DND-41 (cell line): ENCODE measurements at regions not wholly inside any gene's neighbourhood (a gene's known extent, or its start where the extent isn't known, plus 50 kb on each side); places are given as distances from the start of the nearest gene placed in this dataset.

ENCODE experiments used
- EZH2 ChIP-seq: IDR thresholded peaks from 3 replicates; pipeline ENCODE4 v1.6.1; 2012; ENCODE audit warnings: borderline replicate concordance, low read depth, mild to moderate bottlenecking, moderate library complexity, low read length, inconsistent platforms; ENCODE audit not compliant: severe bottlenecking
- TF ChIP-seq, protein P1 (sequence below): IDR thresholded peaks from 2 replicates; pipeline ENCODE4 v1.5.1; 2012; ENCODE audit warnings: borderline replicate concordance, low read length, moderate library complexity, mild to moderate bottlenecking; ENCODE audit not compliant: poor library complexity, severe bottlenecking; ENCODE audit errors: extremely low read depth

DNA sequence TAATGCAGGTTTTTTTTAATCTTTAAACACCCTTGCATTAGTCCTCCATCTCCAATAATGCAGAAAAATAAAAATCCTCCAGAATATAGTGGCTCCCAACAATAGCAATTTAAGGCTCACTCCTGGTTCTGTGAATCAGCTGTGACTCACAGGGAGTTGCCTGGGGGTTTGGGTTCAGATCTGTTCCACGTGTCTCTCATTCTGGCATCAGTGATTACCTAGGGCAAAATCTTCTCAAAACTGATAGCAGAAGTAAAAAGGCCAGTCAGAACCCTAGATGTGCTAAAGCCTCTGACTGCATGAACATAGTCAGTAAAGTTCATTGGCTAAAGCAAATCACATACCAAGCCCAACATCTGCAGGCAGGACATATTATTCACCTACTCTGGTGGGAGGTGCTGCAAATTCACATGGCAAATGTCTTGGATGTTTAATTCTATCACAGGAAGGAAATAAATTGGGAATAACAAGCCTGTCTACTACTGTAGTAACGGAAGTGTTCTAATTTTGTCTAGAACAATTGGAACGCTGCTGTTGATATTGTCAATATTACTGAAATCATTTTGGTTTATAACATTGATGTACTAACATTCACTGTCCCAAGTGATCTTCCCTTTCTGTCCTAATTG is 364.1 kb upstream of the CNTN4 start:
- TF ChIP-seq, protein P1, sequence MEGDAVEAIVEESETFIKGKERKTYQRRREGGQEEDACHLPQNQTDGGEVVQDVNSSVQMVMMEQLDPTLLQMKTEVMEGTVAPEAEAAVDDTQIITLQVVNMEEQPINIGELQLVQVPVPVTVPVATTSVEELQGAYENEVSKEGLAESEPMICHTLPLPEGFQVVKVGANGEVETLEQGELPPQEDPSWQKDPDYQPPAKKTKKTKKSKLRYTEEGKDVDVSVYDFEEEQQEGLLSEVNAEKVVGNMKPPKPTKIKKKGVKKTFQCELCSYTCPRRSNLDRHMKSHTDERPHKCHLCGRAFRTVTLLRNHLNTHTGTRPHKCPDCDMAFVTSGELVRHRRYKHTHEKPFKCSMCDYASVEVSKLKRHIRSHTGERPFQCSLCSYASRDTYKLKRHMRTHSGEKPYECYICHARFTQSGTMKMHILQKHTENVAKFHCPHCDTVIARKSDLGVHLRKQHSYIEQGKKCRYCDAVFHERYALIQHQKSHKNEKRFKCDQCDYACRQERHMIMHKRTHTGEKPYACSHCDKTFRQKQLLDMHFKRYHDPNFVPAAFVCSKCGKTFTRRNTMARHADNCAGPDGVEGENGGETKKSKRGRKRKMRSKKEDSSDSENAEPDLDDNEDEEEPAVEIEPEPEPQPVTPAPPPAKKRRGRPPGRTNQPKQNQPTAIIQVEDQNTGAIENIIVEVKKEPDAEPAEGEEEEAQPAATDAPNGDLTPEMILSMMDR, result no peak
- no peak for TF ChIP-seq EZH2
